SK-MEL-5 (cell line): ENCODE measurements at regions not wholly inside any gene's neighbourhood (a gene's known extent, or its start where the extent isn't known, plus 50 kb on each side); places are given as distances from the start of the nearest gene placed in this dataset.
"Not testable (repeated sequence)": the region's sequence is repeated elsewhere in the genome, so short reads cannot be mapped to it uniquely, and the experiment has no call there.

ENCODE experiments used
- DNase-seq: peaks from one replicate; pipeline ENCODE4 v3.0.0-alpha.2; 2016; ENCODE audit warnings: low read depth, low spot score
- in situ Hi-C: cut with HindIII; loops from 2 replicates; pipeline ENCODE4 v1.10.0; 2016; ENCODE audit warnings: low sequenced_read_pairs, high pct_unique_total_duplicates, low pct_unique_long_range_greater_than_20kb

- DNase-seq, result peak; percentile 41
Observed at GRCh38 chr1:185440877-185441276, 123.8 kb upstream of the IVNS1ABP start.

GRCh38 chr1:185439727-185440415, 122.8 kb upstream of the IVNS1ABP start:
- in situ Hi-C loops, result no loop called here
- peak; percentile 80 for DNase-seq

More at GRCh38 chr1:185440877-185441276, 123.8 kb upstream of the IVNS1ABP start:
- in situ Hi-C loops, result no loop called here

GRCh38 chr1:185438936-185439335, 121.9 kb upstream of the IVNS1ABP start:
- no peak for DNase-seq
- in situ Hi-C loops, result no loop called here

- in situ Hi-C loops, result no loop called here
Observed at GRCh38 chr1:185435696-185436379, 118.8 kb upstream of the IVNS1ABP start.

DNA sequence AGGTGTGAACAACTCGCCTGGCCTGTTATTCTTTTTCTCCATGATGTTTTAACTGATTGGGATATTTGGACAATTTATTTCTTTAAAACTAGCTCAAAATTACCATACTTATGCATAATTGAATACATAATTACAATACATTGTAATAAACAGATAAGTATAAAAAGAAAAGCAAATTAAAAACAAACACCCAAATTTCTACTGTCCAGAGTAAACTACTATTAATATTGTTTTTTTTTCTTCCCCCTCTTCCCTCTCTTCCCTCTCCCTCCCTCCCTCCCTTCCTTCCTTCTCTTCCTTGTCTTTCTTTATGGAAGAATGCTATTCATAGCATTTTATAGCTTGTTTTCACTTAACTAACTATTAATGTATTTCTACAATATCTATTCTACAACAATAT, 117.7 kb upstream of the IVNS1ABP start:
- in situ Hi-C loops, result no loop called here
- DNase-seq, result no peak

More at GRCh38 chr1:185435696-185436379, 118.8 kb upstream of the IVNS1ABP start:
- DNase-seq, result no peak

DNA sequence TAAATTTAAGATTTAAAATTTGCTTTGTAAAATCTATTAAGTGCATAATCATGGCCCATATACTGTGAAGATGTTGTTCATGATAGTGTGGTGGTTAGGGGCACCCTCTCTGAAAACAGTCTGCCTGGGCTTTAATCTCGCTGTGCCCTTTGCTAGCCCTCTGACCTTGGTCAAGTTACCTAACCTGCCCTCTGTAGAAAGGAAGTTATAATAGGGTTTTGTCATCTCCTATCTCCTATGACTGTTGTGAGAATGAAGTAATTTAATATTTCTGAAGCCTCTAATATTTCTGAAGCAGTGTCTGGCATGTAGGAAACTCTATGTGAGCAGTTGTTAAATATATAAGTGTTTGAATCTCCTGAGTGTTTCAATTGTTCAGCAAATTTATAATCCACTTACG, 116.6 kb upstream of the IVNS1ABP start:
- in situ Hi-C loops, result no loop called here

GRCh38 chr1:185432948-185433347, 115.9 kb upstream of the IVNS1ABP start:
- DNase-seq, result no peak
- in situ Hi-C loops, result no loop called here

More for the DNA sequence above, 116.6 kb upstream of the IVNS1ABP start:
- no peak for DNase-seq

GRCh38 chr1:185431612-185432011, 114.6 kb upstream of the IVNS1ABP start:
- in situ Hi-C loops, result no loop called here
- no peak for DNase-seq

DNA sequence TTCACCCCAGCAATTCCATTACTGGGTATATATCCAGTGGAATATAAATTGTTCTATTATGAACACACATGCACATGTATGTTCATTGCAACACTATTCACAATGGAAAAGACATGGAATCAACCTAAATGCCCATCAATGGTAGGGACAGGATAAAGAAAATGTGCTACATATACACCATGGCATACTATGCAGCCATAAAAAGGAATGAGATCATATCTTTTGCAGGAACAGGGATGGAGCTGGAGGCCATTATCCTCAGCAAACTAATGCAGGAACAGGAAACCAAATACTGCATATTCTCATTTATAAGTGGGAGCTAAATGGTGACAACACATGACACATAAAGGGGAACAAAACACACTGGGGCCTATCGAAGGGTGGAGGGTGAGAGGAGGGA, 112.6 kb upstream of the IVNS1ABP start:
- DNase-seq, in situ Hi-C loops: not testable (repeated sequence)

DNA sequence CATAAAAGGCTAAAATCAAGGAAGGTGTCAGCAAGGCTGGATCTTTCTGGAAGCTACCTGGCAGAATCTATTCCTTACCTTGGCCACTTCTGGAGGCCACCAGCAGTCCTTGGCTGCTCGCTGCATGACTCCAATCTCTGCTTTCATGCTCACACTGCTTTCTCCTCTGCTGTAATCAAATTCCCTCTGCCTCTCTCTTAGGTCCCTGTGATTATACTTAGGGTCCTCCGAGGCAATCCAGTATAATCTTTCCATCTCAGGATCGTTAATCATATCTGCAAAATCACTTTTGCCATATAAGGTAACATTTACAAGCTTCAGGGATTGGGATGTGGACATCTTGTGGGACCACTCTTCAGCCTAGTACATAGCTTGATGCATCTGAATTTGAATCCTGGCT, 110.7 kb upstream of the IVNS1ABP start:
- in situ Hi-C loops, result no loop called here
- DNase-seq, result no peak

- no peak for DNase-seq
- in situ Hi-C loops, result no loop called here
Observed at GRCh38 chr1:185427264-185427663, 110.2 kb upstream of the IVNS1ABP start.

- in situ Hi-C loops, result no loop called here
Observed at GRCh38 chr1:185426848-185427247, 109.8 kb upstream of the IVNS1ABP start.

DNA sequence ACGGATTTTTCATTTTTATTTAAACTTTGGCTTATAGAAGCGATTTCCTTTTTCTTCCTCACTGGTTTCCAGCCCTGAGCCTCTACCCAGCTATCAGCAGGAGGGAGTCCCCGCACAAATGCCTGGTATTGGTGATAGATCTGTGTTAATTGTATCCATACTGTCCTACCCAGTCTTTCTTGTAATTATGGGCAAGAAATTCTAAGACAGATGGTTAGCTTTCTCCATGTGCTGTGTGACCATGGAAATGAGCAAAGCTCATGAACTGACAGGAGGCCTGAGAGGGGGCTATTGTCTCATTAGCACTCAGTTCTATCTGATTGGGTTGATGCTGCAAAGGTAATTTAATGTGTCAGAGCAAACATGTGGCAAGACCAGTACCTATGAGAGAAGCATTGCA, 108.1 kb upstream of the IVNS1ABP start:
- in situ Hi-C loops, result no loop called here
- DNase-seq, result no peak

More at GRCh38 chr1:185426848-185427247, 109.8 kb upstream of the IVNS1ABP start:
- no peak for DNase-seq

DNA sequence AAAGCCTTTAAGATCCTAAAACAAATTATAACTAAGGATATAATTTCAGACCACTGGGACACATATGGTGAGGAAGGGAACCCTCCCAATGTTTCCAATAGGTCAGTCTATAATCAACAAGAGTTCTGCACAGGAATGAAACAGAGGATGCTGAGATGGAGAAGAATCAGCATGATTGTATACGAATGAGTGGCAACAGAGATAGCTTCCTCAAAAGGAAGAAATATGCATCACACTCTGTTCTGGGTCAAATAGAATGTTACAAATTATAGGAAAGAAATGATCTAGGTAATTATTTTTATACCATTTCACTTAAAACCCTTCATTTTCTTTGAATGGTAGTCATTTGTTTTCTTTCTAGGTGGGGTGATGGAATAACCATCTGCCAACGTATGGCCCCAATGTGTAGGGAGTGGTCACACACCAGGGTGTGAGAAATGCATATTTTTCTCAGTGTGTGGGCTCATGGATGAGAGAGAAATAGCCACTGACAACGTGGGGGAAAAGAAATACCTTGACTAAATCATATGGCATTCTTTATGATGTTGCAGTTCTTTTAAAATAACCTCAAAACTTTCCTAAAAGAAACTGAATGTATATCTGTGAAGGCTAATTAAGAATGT, 104.6 kb upstream of the IVNS1ABP start:
- DNase-seq, result no peak
- in situ Hi-C loops, result no loop called here

- in situ Hi-C loops, result no loop called here
Observed at GRCh38 chr1:185420588-185421081, 103.6 kb upstream of the IVNS1ABP start.

DNA sequence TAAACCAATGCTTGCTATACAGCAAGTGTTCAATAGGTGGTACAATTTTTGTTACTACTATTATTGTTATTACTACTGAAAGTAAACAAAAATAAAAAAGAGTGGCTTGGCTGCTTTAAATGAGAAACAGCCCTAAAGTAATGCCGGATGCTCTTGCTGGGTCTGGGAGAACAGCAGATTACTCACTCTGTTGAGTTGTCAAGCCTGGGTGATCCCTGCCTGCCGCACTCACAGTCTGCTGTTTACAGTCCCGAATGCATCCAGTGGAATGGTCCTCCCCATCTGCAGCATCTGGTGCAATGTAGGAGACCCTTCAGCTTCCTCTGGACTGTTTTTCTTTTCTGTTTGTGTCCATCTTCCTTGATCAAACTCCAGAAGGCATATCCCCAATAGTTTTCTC, 102.7 kb upstream of the IVNS1ABP start:
- in situ Hi-C loops, result loop anchor here (10.0 kb wide), 2 partner anchors 65 to 125 kb away; no protein-coding TSS in a partner anchor
- DNase-seq, result no peak

More at GRCh38 chr1:185420588-185421081, 103.6 kb upstream of the IVNS1ABP start:
- DNase-seq, result no peak

- no peak for DNase-seq
- in situ Hi-C loops, result loop anchor here (10.0 kb wide), 2 partner anchors 66 to 124 kb away; no protein-coding TSS in a partner anchor
Observed at GRCh38 chr1:185418472-185418871, 101.4 kb upstream of the IVNS1ABP start.

DNA sequence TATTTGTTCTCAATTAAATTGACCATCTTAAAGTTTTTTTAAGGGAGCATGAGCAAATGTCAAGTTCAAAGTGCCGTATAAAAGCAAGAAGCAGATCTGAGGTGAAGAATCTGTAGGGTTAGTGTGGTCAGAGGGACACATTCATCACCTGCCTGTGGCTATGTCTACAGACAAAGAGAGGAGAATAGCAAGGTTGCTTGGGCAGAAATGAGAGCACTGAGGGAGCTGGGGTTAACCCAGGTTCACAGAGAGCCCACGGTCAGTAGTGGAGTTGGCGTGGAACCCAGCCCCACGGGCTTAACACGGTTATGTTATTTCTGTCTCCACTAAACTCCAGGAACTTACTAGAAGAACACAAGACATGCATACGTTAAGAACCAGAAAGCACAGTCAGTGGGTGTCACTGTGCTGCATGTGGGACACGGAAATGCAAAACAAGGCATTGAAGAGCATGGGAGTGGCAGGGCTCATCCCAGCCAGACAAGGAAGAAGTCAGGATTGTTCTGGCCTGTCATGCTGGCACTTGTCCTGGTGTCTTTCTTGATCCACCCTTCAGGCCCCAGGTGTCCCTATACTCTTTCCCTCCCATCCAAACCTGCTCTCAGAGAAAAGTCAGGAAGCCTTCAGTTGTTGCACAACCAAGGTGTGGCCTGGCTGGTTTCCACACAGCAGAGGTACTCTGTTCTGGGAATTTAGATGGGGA, 95.5 kb upstream of the IVNS1ABP start:
- DNase-seq, result no peak
- in situ Hi-C loops, result loop anchor here (10.0 kb wide), 2 partner anchors 72 to 118 kb away; no protein-coding TSS in a partner anchor
